HG03025 (cell line): ENCODE measurements at regions not wholly inside any gene's neighbourhood (a gene's known extent, or its start where the extent isn't known, plus 50 kb on each side); places are given as distances from the start of the nearest gene placed in this dataset.
"Not testable (repeated sequence)": the region's sequence is repeated elsewhere in the genome, so short reads cannot be mapped to it uniquely, and the experiment has no call there.

Source experiments
- ATAC-seq: cut with Tn5 transposase; IDR thresholded peaks from one replicate; pipeline ENCODE4 v1.9.1; 2021; ENCODE audit warnings: mild to moderate bottlenecking, moderate library complexity; ENCODE audit not compliant: unreplicated experiment, low FRiP score

- not testable (repeated sequence) for ATAC-seq
Observed at GRCh38 chr15:31723019-31723418, 307.3 kb upstream of the CHRNA7 start.

GRCh38 chr15:31724903-31725302 lies 305.4 kb upstream of the CHRNA7 start:
- ATAC-seq = not testable (repeated sequence)

- not testable (repeated sequence) for ATAC-seq
Observed at GRCh38 chr15:31725619-31726018, 304.7 kb upstream of the CHRNA7 start.

GRCh38 chr15:31727612-31728011 lies 302.7 kb upstream of the CHRNA7 start:
- ATAC-seq = no peak

- ATAC-seq = no peak
Observed at GRCh38 chr15:31732726-31733125, 297.6 kb upstream of the CHRNA7 start.

- ATAC-seq = no peak
Observed at GRCh38 chr15:31733424-31733823, 296.9 kb upstream of the CHRNA7 start.

GRCh38 chr15:31740203-31740602 lies 290.1 kb upstream of the CHRNA7 start:
- ATAC-seq = no peak

GRCh38 chr15:31745841-31746240 lies 284.5 kb upstream of the CHRNA7 start:
- no peak for ATAC-seq

- ATAC-seq = no peak
Observed at GRCh38 chr15:31752065-31752762, 278.1 kb upstream of the CHRNA7 start.

- no peak for ATAC-seq
Observed at GRCh38 chr15:31752905-31753304, 277.4 kb upstream of the CHRNA7 start.

GRCh38 chr15:31758126-31758525 lies 272.2 kb upstream of the CHRNA7 start:
- no peak for ATAC-seq

GRCh38 chr15:31768055-31768454 lies 262.3 kb upstream of the CHRNA7 start:
- ATAC-seq = no peak

- no peak for ATAC-seq
Observed at GRCh38 chr15:31774045-31774444, 256.3 kb upstream of the CHRNA7 start.

- ATAC-seq = no peak
Observed at GRCh38 chr15:31776039-31776438, 254.3 kb upstream of the CHRNA7 start.

GRCh38 chr15:31781261-31781660 lies 249.1 kb upstream of the CHRNA7 start:
- no peak for ATAC-seq

- no peak for ATAC-seq
Observed at GRCh38 chr15:31782016-31782783, 248.1 kb upstream of the CHRNA7 start.

GRCh38 chr15:31782951-31783350 lies 247.4 kb upstream of the CHRNA7 start:
- no peak for ATAC-seq

GRCh38 chr15:31786360-31786759 lies 244.0 kb upstream of the CHRNA7 start:
- ATAC-seq = no peak

- ATAC-seq = no peak
Observed at GRCh38 chr15:31788104-31788503, 242.2 kb upstream of the CHRNA7 start.

GRCh38 chr15:31792611-31793199 lies 237.6 kb upstream of the CHRNA7 start:
- no peak for ATAC-seq

- ATAC-seq = no peak
Observed at GRCh38 chr15:31799319-31799714, 231.0 kb upstream of the CHRNA7 start.
